ENCODE measurements at regions not wholly inside any gene's neighbourhood (a gene's known extent, or its start where the extent isn't known, plus 50 kb on each side); places are given as distances from the start of the nearest gene placed in this dataset.
"Not testable (repeated sequence)": the region's sequence is repeated elsewhere in the genome, so short reads cannot be mapped to it uniquely, and the experiment has no call there.

DNA sequence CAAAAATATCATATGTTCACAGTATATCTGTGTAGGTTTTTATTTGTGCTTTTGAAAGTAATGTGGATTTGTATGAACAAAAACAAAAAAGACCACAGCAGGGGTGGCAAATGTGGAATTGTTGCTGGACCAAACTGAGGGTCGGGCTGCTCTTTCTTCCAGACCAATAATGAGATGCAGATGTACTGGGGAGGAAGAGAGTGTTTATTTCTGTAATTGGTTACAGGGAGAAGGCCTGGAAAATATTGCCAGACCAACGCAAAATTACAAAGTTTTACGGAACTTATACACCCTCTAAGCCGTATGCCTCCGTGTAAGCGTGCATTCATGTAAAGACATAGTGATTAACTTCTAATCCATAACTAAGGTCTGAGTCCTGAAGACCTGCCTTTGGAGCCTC, 353.9 kb upstream of the C16orf82 start:
- no peak for ATAC-seq (ENCODE audit: insufficient read depth, low read depth)
- no peaks in the 10 kb centered on the region for H3K9me3 ChIP-seq (ENCODE audit: insufficient read depth, low read length, severe bottlenecking)
- no peaks in the 10 kb centered on the region for H3K27me3 ChIP-seq (ENCODE audit: insufficient read depth, low read length, poor library complexity)
- no peak for DNase-seq
- no peaks in the 10 kb centered on the region for H3K79me2 ChIP-seq (ENCODE audit: insufficient read depth, low read length)
- TF ChIP-seq EZH2 (IDR thresholded peaks at IDR 0.05; ENCODE audit: borderline replicate concordance, low read depth, low read length, severe bottlenecking) = no peak
- TF ChIP-seq, protein P1, sequence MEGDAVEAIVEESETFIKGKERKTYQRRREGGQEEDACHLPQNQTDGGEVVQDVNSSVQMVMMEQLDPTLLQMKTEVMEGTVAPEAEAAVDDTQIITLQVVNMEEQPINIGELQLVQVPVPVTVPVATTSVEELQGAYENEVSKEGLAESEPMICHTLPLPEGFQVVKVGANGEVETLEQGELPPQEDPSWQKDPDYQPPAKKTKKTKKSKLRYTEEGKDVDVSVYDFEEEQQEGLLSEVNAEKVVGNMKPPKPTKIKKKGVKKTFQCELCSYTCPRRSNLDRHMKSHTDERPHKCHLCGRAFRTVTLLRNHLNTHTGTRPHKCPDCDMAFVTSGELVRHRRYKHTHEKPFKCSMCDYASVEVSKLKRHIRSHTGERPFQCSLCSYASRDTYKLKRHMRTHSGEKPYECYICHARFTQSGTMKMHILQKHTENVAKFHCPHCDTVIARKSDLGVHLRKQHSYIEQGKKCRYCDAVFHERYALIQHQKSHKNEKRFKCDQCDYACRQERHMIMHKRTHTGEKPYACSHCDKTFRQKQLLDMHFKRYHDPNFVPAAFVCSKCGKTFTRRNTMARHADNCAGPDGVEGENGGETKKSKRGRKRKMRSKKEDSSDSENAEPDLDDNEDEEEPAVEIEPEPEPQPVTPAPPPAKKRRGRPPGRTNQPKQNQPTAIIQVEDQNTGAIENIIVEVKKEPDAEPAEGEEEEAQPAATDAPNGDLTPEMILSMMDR (IDR thresholded peaks at IDR 0.05; ENCODE audit: borderline replicate concordance, extremely low read depth, low read length, poor library complexity, severe bottlenecking) = no peak
- H3K4me1 ChIP-seq (ENCODE audit: insufficient read depth, low read length) = no peaks in the 10 kb centered on the region
- H3K4me2 ChIP-seq (ENCODE audit: insufficient read depth, low read length) = no peak overlapping the region
- H4K20me1 ChIP-seq (ENCODE audit: insufficient read depth, low read length) = no peaks in the 10 kb centered on the region
- no peak overlapping the region for H3K9ac ChIP-seq (ENCODE audit: low read depth, low read length)
- no peaks in the 10 kb centered on the region for H3K36me3 ChIP-seq (ENCODE audit: insufficient read depth, low read length)
- H3K27ac ChIP-seq (ENCODE audit: low read length) = no peak overlapping the region
- no peak overlapping the region for H2AFZ ChIP-seq (ENCODE audit: low read depth, low read length)
- no peak overlapping the region for H3K4me3 ChIP-seq (ENCODE audit: low read depth in 1 of 2, low read length in 2 of 2)

GRCh38 chr16:26715969-26716368, 350.8 kb upstream of the C16orf82 start:
- no peaks in the 10 kb centered on the region for H3K9me3 ChIP-seq (ENCODE audit: insufficient read depth, low read length, severe bottlenecking)
- H3K9ac ChIP-seq (ENCODE audit: low read depth, low read length) = no peak overlapping the region
- H2AFZ ChIP-seq (ENCODE audit: low read depth, low read length) = no peak overlapping the region
- no peaks in the 10 kb centered on the region for H3K79me2 ChIP-seq (ENCODE audit: insufficient read depth, low read length)
- no peaks in the 10 kb centered on the region for H4K20me1 ChIP-seq (ENCODE audit: insufficient read depth, low read length)
- H3K4me3 ChIP-seq (ENCODE audit: low read depth in 1 of 2, low read length in 2 of 2) = no peak overlapping the region
- no peaks in the 10 kb centered on the region for H3K4me1 ChIP-seq (ENCODE audit: insufficient read depth, low read length)
- no peak overlapping the region for H3K27ac ChIP-seq (ENCODE audit: low read length)
- no peak for ATAC-seq (ENCODE audit: insufficient read depth, low read depth)
- H3K4me2 ChIP-seq (ENCODE audit: insufficient read depth, low read length) = no peak overlapping the region
- TF ChIP-seq, protein P1 (IDR thresholded peaks at IDR 0.05; ENCODE audit: borderline replicate concordance, extremely low read depth, low read length, poor library complexity, severe bottlenecking) = no peak
- TF ChIP-seq EZH2 (IDR thresholded peaks at IDR 0.05; ENCODE audit: borderline replicate concordance, low read depth, low read length, severe bottlenecking) = no peak
- DNase-seq = no peak
- H3K36me3 ChIP-seq (ENCODE audit: insufficient read depth, low read length) = no peaks in the 10 kb centered on the region
- H3K27me3 ChIP-seq (ENCODE audit: insufficient read depth, low read length, poor library complexity) = peaks cover 3% of the 10 kb centered on the region

DNA sequence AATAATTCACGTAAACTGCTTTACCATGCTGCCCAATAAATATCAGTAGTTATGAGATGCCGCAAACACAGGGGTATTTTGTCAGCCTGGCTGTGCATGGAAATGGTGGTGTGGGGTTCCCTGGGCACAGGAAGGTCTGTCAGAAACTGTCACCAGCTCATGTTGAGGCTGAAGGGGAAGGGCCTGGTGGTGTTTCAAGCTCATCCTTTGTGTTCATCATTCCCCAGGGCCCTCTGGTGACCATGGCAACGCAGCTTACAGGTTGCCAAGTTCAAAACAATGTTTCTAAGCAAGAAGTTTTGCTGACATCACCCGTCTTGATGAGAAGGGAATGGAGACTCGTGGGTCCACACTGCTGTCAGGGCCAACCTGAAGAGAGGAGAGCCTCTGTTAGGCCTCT, 348.9 kb upstream of the C16orf82 start:
- Histone ChIP-seq H3K36me3 (ENCODE audit: insufficient read depth, low read length) (no peaks in the 10 kb centered on the region), H3K9me3 (ENCODE audit: insufficient read depth, low read length, severe bottlenecking) (no peaks in the 10 kb centered on the region), H3K4me2 (ENCODE audit: insufficient read depth, low read length) (no peak overlapping the region), H3K27ac (ENCODE audit: low read length) (no peak overlapping the region), H2AFZ (ENCODE audit: low read depth, low read length) (no peak overlapping the region), H3K9ac (ENCODE audit: low read depth, low read length) (no peak overlapping the region), H3K4me3 (ENCODE audit: low read depth in 1 of 2, low read length in 2 of 2) (no peak overlapping the region), H3K27me3 (ENCODE audit: insufficient read depth, low read length, poor library complexity) (peaks cover 3% of the 10 kb centered on the region), H3K79me2 (ENCODE audit: insufficient read depth, low read length) (no peaks in the 10 kb centered on the region), H4K20me1 (ENCODE audit: insufficient read depth, low read length) (no peaks in the 10 kb centered on the region), H3K4me1 (ENCODE audit: insufficient read depth, low read length) (no peaks in the 10 kb centered on the region)
- TF ChIP-seq EZH2 (IDR thresholded peaks at IDR 0.05; ENCODE audit: borderline replicate concordance, low read depth, low read length, severe bottlenecking) = no peak
- TF ChIP-seq, protein P1 (IDR thresholded peaks at IDR 0.05; ENCODE audit: borderline replicate concordance, extremely low read depth, low read length, poor library complexity, severe bottlenecking) = no peak
- DNase-seq (no peak), ATAC-seq (ENCODE audit: insufficient read depth, low read depth) (no peak)

DNA sequence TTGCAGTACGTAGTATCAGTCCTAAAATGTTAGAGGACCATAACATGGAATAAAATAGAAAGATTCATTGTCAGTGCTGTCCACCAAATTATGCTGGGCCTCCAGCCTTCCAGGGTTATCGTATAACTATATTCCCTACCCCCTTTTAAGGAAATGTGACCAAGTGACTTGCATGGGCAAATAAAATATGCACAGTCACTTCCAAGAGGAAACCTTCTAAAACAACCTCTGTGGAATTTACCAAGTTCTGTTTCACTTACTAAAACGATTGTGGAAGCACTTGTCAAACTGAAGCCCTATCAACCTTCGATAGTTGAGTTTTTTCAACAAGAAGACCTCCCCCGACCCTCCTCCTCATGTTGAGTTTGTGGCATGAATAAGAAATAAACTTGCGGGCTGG, 345.4 kb upstream of the C16orf82 start:
- no peaks in the 10 kb centered on the region for H3K79me2 ChIP-seq (ENCODE audit: insufficient read depth, low read length)
- no peaks in the 10 kb centered on the region for H3K36me3 ChIP-seq (ENCODE audit: insufficient read depth, low read length)
- ATAC-seq (ENCODE audit: insufficient read depth, low read depth) = no peak
- no peak overlapping the region for H3K4me3 ChIP-seq (ENCODE audit: low read depth in 1 of 2, low read length in 2 of 2)
- no peaks in the 10 kb centered on the region for H3K9me3 ChIP-seq (ENCODE audit: insufficient read depth, low read length, severe bottlenecking)
- H3K27me3 ChIP-seq (ENCODE audit: insufficient read depth, low read length, poor library complexity) = peaks cover 3% of the 10 kb centered on the region
- no peaks in the 10 kb centered on the region for H4K20me1 ChIP-seq (ENCODE audit: insufficient read depth, low read length)
- no peak overlapping the region for H3K27ac ChIP-seq (ENCODE audit: low read length)
- no peak overlapping the region for H3K4me2 ChIP-seq (ENCODE audit: insufficient read depth, low read length)
- H2AFZ ChIP-seq (ENCODE audit: low read depth, low read length) = no peak overlapping the region
- TF ChIP-seq, protein P1 (IDR thresholded peaks at IDR 0.05; ENCODE audit: borderline replicate concordance, extremely low read depth, low read length, poor library complexity, severe bottlenecking) = no peak
- no peak for TF ChIP-seq EZH2 (IDR thresholded peaks at IDR 0.05; ENCODE audit: borderline replicate concordance, low read depth, low read length, severe bottlenecking)
- no peak overlapping the region for H3K9ac ChIP-seq (ENCODE audit: low read depth, low read length)
- DNase-seq = no peak
- no peaks in the 10 kb centered on the region for H3K4me1 ChIP-seq (ENCODE audit: insufficient read depth, low read length)

DNA sequence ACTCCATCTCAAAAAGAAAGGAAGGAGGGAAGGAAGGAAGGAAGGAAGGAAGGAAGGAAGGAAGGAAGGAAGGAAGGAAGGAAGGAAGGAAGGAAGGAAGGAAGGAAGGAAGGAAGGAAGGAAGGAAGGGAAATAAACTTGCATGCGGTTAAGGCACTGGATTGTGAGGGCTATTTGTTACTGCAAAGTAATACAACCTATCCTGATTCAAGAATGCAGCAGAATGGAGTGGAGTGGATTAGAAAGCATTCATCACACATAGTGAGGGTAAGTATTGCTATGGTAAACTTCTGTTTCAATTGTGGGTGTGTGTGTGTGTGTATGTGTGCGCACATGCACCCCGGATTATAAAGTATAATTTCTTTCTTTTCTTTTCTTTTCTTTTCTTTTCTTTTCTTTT, 344.8 kb upstream of the C16orf82 start:
- H3K27me3 ChIP-seq (ENCODE audit: insufficient read depth, low read length, poor library complexity); H3K27ac ChIP-seq (ENCODE audit: low read length); H3K4me3 ChIP-seq (ENCODE audit: low read depth in 1 of 2, low read length in 2 of 2); H3K9me3 ChIP-seq (ENCODE audit: insufficient read depth, low read length, severe bottlenecking); H2AFZ ChIP-seq (ENCODE audit: low read depth, low read length); H3K4me2 ChIP-seq (ENCODE audit: insufficient read depth, low read length); ATAC-seq (ENCODE audit: insufficient read depth, low read depth); H3K36me3 ChIP-seq (ENCODE audit: insufficient read depth, low read length); H3K9ac ChIP-seq (ENCODE audit: low read depth, low read length); DNase-seq; H4K20me1 ChIP-seq (ENCODE audit: insufficient read depth, low read length); H3K4me1 ChIP-seq (ENCODE audit: insufficient read depth, low read length); H3K79me2 ChIP-seq (ENCODE audit: insufficient read depth, low read length): not testable (repeated sequence)

Measured in DND-41 (cell line).